GM21723 (cell line): ENCODE measurements at regions not wholly inside any gene's neighbourhood (a gene's known extent, or its start where the extent isn't known, plus 50 kb on each side); places are given as distances from the start of the nearest gene placed in this dataset.

ENCODE experiments used
- ATAC-seq: cut with Tn5 transposase; IDR thresholded peaks from one replicate; pipeline ENCODE4 v1.9.1; 2021; ENCODE audit warnings: mild to moderate bottlenecking, moderate library complexity; ENCODE audit not compliant: unreplicated experiment

GRCh38 chr11:131111775-131112174 is 195.5 kb upstream of the SNX19 start:
- no peak for ATAC-seq

GRCh38 chr11:131118247-131118646 is 202.0 kb upstream of the SNX19 start:
- ATAC-seq: no peak

GRCh38 chr11:131121426-131122333 is 205.4 kb upstream of the SNX19 start:
- ATAC-seq: no peak

GRCh38 chr11:131122448-131122847 is 206.2 kb upstream of the SNX19 start:
- ATAC-seq: no peak

- ATAC-seq: no peak
Observed at GRCh38 chr11:131129474-131129873, 213.2 kb upstream of the SNX19 start.

- no peak for ATAC-seq
Observed at GRCh38 chr11:131135611-131136010, 219.3 kb upstream of the SNX19 start.

GRCh38 chr11:131136486-131136885 is 220.2 kb upstream of the SNX19 start:
- ATAC-seq: no peak

- no peak for ATAC-seq
Observed at GRCh38 chr11:131137046-131137445, 220.8 kb upstream of the SNX19 start.

- no peak for ATAC-seq
Observed at GRCh38 chr11:131138731-131139130, 222.5 kb upstream of the SNX19 start.

- ATAC-seq: no peak
Observed at GRCh38 chr11:131145791-131146190, 224.6 kb upstream of the NTM start.

- ATAC-seq: no peak
Observed at GRCh38 chr11:131146827-131147490, 223.5 kb upstream of the NTM start.

- ATAC-seq: no peak
Observed at GRCh38 chr11:131154351-131154750, 216.1 kb upstream of the NTM start.

GRCh38 chr11:131157678-131158077 is 212.7 kb upstream of the NTM start:
- ATAC-seq: no peak

GRCh38 chr11:131160846-131161245 is 209.6 kb upstream of the NTM start:
- ATAC-seq: no peak

GRCh38 chr11:131163613-131164012 is 206.8 kb upstream of the NTM start:
- ATAC-seq: no peak

- no peak for ATAC-seq
Observed at GRCh38 chr11:131165036-131165435, 205.4 kb upstream of the NTM start.

- no peak for ATAC-seq
Observed at GRCh38 chr11:131168839-131169713, 201.3 kb upstream of the NTM start.

- no peak for ATAC-seq
Observed at GRCh38 chr11:131172011-131172410, 198.4 kb upstream of the NTM start.

- ATAC-seq: no peak
Observed at GRCh38 chr11:131178020-131178419, 192.4 kb upstream of the NTM start.

GRCh38 chr11:131178596-131178995 is 191.8 kb upstream of the NTM start:
- ATAC-seq: no peak

- ATAC-seq: no peak
Observed at GRCh38 chr11:131179836-131180235, 190.6 kb upstream of the NTM start.
